SK-MEL-5 (cell line): ENCODE measurements at regions not wholly inside any gene's neighbourhood (a gene's known extent, or its start where the extent isn't known, plus 50 kb on each side); places are given as distances from the start of the nearest gene placed in this dataset.
"Not testable (repeated sequence)": the region's sequence is repeated elsewhere in the genome, so short reads cannot be mapped to it uniquely, and the experiment has no call there.

Experiments
- DNase-seq: peaks from one replicate; pipeline ENCODE4 v3.0.0-alpha.2; 2016; ENCODE audit warnings: low read depth, low spot score
- in situ Hi-C: cut with HindIII; loops from 2 replicates; pipeline ENCODE4 v1.10.0; 2016; ENCODE audit warnings: low sequenced_read_pairs, high pct_unique_total_duplicates, low pct_unique_long_range_greater_than_20kb

GRCh38 chr14:34175574-34175973 is 224.7 kb upstream of the EGLN3 start:
- DNase-seq = no peak
- in situ Hi-C loops = no loop called here

GRCh38 chr14:34174973-34175372 is 224.1 kb upstream of the EGLN3 start:
- no peak for DNase-seq
- in situ Hi-C loops = no loop called here

DNA sequence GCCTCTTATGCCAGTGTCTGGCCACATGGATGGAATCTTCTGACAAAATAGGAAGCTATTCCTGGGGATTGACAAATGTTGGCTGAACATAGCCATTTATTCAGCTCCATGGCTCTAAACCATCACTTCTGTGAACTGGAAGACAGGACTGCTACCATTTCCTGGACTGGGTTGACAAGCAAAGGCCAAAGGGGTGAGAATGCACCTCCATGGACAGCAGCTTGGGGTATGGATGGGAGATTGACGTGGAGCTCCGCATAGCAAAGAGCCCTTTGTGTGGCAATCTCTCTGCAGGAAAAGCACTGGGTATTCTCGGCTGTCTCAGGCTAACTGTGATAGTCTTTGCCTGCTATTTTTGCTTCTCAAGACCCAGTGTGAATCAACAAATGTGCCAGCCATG is 223.0 kb upstream of the EGLN3 start:
- no peak for DNase-seq
- in situ Hi-C loops = no loop called here

GRCh38 chr14:34172550-34173368 is 221.9 kb upstream of the EGLN3 start:
- no peak for DNase-seq
- in situ Hi-C loops = no loop called here

- in situ Hi-C loops = no loop called here
- no peak for DNase-seq
Measured at GRCh38 chr14:34172173-34172451, 221.2 kb upstream of the EGLN3 start.

DNA sequence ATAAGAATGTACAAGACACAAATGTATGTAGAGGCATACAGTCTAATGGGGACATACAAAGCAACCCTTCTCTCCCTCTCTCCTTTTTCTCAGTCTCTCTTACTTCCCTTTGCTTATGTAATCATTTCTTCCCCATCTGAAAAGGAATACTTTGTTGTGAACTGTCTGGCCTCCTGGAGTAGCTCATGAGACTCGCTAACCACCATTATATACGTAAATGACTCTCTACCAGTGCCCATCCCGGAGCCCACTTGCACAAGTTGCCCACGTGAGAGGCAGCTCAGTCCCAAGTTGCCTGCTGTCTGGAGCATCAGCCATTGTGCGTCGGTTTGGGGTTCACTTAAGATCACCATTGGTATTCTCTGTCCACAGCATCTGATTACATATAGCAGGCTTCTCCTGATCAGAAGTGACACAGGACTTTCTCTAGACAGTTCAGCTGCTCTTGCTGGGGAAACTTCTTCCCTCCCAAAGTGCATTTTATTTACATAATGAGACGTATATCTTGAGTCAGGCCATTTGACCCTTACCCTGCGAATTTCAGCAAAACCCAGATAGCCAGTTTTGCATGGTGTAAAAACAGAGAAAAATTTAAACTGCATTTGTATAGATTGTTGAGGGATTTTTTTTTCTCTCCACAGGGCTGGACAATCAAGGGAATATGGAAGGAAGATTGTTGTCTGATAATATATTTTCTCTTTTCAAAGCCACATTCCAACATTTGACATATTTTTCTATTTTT is 220.7 kb upstream of the EGLN3 start:
- in situ Hi-C loops = no loop called here

DNA sequence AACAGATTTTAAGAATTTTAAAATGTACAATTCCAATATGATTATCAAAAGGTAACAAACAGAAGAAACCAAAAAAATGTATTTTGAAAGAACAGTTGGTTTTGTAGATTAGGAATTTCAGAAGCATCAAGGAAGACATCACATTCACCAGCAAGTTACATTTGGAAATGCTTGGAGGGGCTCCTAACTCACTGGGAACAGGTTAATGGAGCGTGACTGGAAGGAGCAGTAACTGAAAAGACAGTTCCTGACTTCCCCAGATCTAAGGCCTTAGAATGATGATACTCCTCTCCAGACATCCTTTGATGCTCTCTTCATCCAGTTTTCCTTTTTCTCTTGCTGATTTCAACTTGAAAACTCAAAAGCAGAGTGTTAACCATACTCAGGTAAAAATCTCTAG is 220.0 kb upstream of the EGLN3 start:
- in situ Hi-C loops = no loop called here
- no peak for DNase-seq

More for the DNA sequence above, 220.7 kb upstream of the EGLN3 start:
- DNase-seq = peak; percentile 93

DNA sequence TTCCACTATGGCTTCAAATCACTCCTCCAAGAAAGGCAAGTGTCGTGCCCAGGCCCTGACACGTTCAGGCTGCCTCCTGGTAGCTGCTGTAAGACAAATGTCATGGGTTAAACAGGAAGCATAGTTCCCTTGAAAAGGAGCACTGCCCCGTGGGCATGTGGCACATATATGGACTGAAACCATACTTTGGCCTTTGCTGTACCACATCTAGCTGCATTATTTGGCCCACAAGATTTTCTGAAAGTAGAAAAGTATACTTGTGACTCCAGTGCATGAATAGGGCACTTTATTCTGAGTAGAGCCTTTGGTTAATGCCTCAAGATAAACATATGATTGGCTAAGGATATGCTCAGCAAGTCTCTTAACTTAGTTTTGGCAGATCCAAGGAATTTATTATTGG is 218.7 kb upstream of the EGLN3 start:
- in situ Hi-C loops = no loop called here
- DNase-seq = peak; percentile 93

- DNase-seq = no peak
- in situ Hi-C loops = no loop called here
Measured at GRCh38 chr14:34168656-34169055, 217.8 kb upstream of the EGLN3 start.

DNA sequence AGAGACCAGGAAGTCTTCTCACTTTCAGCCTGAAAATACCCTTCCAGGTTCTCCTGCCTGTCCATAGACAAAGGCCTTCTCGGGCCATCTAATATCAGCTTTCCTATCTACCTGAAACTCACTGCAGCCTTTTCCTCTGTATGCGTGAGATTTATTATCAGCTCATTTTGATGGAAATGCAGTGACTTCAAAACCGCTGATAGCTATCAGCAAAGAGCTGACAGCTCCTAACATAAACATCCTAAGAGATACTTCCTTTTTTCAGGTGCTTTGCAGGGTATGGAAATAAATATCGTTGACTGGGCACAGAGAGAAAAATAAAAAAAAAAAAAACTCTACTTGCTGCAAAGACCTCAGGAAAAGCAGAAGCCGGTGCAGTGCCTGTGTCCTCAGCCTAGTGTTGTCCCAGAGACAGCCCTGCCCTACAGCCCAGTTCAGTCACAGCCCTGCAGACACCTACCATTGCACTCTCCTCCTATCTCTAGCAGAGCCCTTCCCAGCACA is 215.0 kb upstream of the EGLN3 start:
- no peak for DNase-seq
- in situ Hi-C loops = no loop called here

- in situ Hi-C loops = no loop called here
- DNase-seq = no peak
Measured at GRCh38 chr14:34164162-34164864, 213.4 kb upstream of the EGLN3 start.

- in situ Hi-C loops = no loop called here
- DNase-seq = no peak
Measured at GRCh38 chr14:34161351-34162082, 210.6 kb upstream of the EGLN3 start.

GRCh38 chr14:34160619-34161018 is 209.7 kb upstream of the EGLN3 start:
- DNase-seq = no peak
- in situ Hi-C loops = no loop called here

DNA sequence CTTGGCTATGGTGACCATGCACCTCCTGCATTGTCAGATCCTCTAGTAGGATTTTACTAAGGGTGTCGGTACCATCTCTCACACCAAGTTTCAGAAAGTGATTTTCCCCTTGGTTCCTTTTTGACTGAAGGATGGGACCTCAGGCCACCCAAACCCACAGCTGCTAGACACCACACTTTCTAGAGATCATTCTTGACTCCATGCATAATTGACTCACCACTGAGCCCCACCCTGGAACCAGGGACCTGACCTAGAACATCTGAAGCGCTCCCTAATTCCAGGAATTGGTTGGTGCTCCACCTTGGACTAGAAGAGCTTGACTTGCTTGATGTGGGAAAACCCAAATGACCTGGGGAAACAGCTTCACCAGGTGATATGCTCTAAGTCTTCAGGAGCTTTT is 206.8 kb upstream of the EGLN3 start:
- in situ Hi-C loops = no loop called here
- no peak for DNase-seq

DNA sequence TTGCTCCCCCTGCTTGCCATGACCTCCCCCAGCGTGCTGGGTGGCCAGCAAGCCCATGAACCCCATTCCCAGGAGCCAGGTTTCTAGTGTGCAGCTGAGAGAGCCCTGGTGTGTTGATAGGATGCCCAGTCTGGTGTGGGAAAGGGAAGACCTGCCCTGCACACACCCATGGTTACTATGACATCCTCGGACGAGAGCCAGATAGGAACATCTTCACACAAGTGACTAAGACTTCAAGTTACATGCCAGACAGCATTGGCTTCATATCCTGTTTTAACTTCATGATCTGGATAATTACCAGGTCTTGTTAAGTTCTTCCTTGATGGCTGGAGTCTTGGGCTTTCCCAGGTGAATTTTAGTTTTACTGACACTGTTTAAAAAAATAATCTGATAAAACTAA is 196.6 kb upstream of the EGLN3 start:
- in situ Hi-C loops = no loop called here
- DNase-seq = no peak

DNA sequence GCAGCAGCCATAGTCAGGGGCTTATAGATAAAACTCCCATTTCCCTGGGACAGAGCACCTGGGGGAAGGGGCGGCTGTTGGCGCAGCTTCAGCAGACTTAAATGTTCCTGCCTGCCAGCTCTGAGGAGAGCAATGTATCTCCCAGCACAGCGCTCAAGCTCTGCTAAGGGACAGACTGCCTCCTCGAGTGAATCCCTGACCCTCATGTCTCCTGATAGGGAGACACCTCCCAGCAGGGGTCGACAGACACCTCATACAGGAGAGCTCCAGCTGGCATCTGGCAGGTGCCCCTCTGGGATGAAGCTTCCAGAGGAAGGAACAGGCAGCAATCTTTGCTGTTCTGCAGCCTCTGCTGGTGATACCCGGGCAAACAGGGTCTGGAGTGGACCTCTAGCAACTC is 189.3 kb upstream of the EGLN3 start:
- DNase-seq, in situ Hi-C loops: not testable (repeated sequence)

DNA sequence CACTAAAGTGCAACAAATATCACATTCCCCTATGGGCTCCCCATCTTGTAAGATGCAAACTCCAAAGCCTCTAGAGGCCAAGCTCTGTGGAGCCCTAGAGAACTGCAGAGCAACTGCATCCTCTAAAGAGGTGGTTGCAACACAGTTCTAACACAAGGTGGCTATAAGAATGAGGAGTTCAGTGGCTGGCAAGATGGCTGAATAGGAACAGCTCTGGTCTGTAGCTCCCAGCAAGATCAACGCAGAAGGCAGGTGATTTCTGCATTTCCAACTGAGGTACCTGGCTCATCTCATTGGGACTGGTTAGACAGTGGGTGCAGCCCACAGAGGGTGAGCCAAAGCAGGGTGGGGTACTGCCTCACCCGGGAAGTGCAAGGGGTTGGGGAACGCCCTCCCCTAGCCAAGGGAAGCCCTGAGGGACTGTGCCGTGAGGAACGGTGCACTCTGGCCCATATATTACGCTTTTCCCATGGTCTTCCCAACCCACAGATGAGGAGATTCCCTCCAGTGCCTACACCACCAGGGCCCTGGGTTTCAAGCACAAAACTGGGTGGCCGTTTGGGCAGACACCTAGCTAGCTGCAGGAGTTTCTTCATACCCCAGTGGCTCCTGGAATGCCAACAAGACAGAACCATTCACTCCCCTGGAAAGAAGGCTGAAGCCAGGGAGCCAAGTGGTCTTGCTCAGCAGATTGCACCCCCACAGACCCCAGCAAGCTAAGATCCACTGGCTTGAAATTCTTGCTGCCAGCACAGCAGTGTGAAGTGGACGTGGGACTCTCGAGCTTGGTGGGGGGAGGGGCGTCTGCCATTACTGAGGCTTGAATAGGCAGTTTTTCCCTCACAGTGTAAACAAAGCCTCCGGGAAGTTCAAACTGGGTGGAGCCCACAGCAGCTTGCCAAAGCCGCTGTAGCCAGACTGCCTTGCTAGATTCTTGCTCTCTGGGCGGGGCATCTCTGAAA is 188.6 kb upstream of the EGLN3 start:
- in situ Hi-C loops = not testable (repeated sequence)
- DNase-seq = peak; percentile 43
